GM19455 (cell line): ENCODE measurements at regions not wholly inside any gene's neighbourhood (a gene's known extent, or its start where the extent isn't known, plus 50 kb on each side); places are given as distances from the start of the nearest gene placed in this dataset.

ENCODE experiments used
- ATAC-seq: cut with Tn5 transposase; IDR thresholded peaks from one replicate; pipeline ENCODE4 v1.9.1; 2021; ENCODE audit not compliant: unreplicated experiment

DNA sequence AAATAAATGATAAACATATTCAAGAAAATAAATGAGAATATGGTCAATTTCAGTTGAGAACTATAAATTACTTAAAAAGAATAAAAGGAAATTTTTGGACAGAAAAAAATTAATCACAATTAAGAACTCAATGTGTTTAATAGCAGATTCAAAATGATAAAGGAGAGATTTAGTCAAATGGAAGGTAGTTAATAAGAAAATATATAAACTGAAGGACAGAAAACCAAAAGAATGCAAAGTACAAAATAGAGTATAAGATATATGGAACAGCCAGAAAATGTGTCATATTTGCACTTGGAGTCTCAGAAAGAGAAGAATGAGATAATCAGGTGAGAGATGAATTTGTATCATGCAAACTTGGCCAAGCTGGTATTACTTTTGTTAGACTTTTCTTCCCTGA, 201.8 kb upstream of the ARID1B start:
- no peak for ATAC-seq

GRCh38 chr6:156564807-156565149, 212.4 kb upstream of the ARID1B start:
- ATAC-seq = no peak

GRCh38 chr6:156564127-156564806, 212.9 kb upstream of the ARID1B start:
- ATAC-seq = peak; percentile 92

- ATAC-seq = no peak
Observed at GRCh38 chr6:156563714-156564113, 213.5 kb upstream of the ARID1B start.

- no peak for ATAC-seq
Observed at GRCh38 chr6:156562636-156563035, 214.5 kb upstream of the ARID1B start.

DNA sequence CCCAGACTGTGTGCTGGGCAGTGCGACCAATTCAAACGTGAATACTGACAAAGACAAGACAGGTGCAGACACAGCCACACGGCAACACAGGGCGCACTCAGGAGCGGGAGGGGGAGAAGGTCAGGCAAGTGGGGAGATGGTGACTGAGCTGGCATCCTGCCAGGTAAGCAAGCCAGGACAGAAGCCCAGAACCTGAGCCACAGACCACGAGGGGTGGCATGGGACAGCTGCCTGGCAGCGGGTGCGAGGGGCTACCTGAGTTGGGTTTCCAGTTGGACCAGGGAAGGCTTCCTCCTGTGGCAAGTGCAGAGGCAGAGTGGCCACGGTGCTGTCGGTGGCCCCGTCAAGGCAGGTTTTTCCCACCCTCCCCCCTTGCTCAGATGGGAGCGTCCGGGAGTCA, 215.2 kb upstream of the ARID1B start:
- no peak for ATAC-seq

GRCh38 chr6:156560476-156560875, 216.7 kb upstream of the ARID1B start:
- no peak for ATAC-seq

GRCh38 chr6:156559162-156559690, 218.0 kb upstream of the ARID1B start:
- no peak for ATAC-seq

DNA sequence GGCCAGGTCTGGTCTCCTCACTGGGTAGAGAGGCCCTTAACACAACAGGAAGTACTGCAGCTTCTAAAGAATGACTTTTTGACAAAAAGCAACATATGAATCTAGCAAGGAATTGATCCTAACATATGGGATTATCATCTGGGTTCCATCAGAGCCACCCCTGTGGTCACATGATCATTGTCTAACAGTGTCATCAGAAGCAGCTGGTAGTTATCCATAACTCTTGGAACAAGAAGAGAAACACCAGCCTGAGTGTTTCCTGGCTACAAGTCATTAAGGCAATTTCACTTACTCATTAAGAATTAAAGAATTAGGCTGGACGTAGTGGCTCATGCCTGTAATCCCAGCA, 219.3 kb upstream of the ARID1B start:
- no peak for ATAC-seq

DNA sequence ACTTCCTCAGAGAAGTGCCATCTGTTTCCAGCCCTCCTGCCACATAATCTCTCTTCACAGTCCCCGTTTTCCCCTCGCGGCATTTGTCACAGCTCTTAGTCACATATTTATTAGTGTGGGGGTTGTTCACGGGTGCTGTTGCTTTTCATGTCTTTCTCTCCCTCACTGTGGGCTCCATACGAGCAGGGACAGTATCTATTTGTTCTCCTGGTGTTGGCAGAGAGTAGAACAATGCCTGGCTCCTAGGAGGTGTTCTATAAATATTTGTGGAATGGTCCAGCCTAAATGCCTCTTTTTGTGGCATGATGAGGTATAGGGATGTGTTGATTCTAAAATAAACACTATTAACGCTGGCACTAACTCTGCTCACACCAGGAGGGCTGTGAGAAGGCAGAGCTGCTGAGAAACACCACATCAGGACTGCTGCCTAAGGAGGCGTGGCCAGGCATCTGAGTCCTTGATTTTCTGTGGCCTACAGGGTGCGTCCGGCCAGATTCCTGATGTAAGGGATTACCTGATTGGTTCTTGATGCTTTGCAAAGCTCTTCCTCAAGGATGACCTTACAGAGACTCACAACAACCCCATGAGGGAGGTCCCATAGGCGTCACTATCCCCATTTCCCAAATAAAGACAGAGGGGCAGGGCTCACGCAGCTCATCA, 219.8 kb upstream of the ARID1B start:
- ATAC-seq = no peak

DNA sequence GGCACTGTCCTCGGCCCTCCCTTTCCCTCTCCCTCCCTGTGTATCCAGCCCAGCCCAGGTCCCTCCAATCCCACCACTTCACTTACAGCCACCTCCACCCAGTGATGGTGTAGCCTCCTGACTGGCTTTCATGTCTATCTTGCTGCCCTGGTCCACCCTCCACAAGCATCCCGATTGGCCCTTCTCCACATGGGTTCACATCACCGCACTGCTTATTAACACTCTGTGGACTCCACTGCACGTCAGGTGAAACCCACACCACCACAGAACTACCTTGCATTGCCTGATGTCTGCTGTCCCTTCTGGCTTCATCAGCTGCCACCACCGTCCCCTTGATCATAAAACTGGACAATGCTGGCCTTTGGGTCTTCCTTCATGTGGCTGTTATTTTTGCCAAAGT, 220.4 kb upstream of the ARID1B start:
- no peak for ATAC-seq

GRCh38 chr6:156555116-156555515, 222.1 kb upstream of the ARID1B start:
- ATAC-seq = no peak

DNA sequence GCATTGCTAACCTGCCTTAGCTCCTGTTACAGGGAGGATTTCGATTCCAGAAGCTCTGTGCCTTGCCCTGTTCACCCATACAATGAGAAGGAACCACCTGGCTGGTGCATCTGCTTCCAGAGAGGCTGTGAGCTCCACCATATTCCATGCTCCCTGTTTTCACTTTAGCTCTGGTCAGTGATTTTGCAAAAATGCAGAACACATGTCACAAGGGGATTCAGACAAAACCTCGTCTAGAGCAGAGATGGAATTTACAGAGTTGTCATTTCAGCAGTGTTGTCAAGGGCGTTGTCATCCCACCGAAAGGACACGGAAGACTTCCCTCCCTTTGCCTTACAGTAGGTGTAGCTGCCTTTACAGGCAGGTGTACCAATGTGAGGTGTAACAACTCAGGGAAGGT, 223.0 kb upstream of the ARID1B start:
- ATAC-seq = no peak

- no peak for ATAC-seq
Observed at GRCh38 chr6:156552849-156553248, 224.3 kb upstream of the ARID1B start.

DNA sequence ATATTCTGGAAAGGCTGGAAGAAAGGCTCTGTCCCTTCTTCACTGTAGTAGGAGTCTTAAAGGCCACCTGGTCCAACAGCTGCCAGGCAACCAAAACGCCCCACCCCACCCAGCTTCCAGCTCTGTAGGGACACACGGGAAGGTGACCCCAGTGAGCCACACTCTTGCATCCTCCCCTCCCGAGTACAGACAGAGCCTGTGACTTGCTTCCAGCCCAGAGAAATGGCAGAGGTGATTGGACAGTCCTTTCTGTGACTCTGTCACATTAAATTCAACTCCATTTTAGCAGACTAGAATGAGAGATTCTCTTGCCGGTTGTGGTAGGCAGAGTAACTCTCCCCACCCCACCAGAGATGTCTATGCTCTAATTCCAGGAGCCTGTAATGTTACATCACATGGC, 226.2 kb upstream of the ARID1B start:
- no peak for ATAC-seq

DNA sequence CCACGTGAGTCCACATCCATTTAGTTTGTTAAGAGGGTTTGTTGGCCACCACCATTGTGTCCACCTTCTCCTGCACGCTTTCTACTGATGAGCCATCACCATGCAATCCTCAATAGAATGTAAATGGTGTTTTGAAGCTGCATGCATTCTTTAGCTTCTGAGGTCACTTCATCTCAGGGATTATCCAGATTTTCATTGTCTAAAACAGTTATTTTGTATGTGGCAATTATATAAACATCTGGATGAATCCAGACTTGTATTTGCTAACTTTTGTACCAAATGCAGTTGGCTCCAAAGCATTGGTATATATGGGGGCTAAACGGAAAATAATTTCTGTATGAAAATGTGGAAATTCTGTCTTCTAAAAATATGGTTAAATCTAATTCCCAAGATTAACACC, 231.2 kb upstream of the ARID1B start:
- ATAC-seq = no peak

DNA sequence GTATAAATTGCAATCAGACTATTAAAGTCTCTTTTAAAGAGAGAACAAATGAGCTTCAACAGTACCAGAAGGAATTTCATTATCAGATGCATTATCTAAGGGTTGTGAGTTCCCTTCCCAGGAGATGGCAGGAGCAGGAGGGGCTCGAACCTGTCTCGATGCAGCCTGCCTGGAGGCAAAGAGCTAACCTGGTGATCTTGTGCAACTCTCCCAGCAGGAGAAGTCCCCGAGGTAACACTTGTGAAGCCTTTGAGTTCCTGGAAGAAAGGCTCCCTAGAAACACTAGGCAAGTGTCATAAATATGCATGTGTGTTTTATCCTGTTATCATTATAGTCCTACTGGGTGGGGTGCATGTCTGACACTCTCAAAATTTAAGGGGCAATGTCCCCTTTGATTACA, 232.2 kb upstream of the ARID1B start:
- ATAC-seq = no peak

GRCh38 chr6:156544046-156544445, 233.1 kb upstream of the ARID1B start:
- ATAC-seq = no peak

GRCh38 chr6:156543431-156543830, 233.7 kb upstream of the ARID1B start:
- ATAC-seq = no peak

DNA sequence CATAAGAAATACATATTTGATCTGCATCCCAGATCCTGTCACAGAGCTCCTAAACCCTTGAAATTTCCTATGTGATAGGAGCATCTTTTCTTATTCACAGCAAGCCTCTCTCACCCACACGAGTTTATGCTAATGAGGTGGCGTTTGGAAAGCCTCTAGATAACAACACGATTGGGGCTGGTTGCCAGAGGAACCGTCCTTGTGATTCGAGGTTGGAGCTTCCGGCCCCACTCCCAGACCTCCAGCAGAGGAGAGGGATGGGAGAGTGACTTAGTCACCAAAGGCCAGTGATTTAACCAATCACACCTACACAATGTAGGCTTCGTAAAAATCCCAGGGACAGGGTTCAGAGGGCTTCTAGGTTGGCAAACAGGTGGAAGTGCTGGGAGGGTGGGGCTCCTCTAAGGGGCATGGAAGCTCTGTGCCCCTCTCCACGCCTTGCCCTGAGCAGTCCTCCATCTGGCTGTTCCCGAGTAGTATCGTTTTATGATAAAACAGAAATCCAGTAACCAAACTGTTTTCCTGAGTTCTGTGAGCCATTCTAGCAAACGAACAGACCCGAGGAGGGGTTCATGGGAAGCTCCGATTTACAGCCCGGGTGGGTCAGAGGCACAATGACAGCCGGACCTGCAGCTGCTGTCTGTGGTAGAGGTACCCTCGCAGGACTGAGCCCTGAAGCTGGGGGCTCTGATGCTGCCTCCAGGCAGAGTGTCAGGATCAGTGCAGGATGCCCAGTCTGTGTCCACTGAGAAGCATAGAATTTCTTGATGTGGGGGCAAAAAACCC, 238.1 kb upstream of the ARID1B start:
- no peak for ATAC-seq

DNA sequence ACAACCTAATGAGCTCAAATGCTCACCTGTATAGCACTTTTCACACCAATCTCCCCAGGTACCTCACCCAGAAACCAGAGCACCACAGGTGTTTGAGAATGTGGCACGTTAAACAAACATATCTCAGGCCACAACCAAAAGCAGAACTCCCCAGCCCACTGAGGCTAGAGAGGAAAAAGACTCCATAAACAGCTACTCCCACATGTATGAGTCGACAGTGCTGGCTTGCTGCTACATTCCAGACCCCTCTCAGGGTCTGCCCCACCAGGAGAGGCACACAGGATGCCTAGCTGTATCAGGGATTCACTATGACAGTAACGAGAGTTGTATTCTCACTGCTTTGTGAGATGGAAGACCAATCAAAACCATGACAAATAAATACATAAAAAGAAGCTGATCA, 242.6 kb upstream of the ARID1B start:
- no peak for ATAC-seq

DNA sequence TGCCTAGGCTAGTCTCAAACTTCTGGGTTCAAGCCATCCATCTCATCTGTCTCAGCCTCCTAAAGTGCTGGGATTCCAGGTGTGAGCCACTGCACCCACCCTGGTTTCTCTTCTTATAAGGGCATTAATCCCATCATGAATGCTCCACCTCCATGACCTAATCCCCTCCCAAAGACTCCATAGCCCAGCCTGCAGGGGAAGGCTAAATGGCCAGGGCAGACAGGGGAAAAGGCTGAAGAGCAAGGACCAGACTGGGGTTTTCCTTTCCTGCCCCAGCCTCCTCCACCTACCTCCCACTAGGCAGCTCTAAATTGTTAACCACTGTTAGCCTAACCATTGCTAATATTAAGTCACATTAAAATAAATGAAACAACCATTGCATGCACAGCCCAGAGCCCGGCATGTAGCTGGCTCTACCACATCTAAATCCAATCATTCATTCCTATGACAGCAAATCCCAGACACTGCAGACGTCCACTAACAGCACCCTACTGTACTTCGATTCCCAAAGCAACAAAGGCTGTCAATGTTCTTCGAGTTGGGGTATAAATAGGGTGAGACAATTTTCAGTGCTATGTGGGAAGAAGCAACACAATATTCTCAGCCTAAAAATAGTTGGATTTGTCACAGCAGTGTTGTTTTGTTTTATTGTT, 243.2 kb upstream of the ARID1B start:
- ATAC-seq = no peak
